Pancreas (tissue), 10 donors: ENCODE measurements at regions not wholly inside any gene's neighbourhood (a gene's known extent, or its start where the extent isn't known, plus 50 kb on each side); places are given as distances from the start of the nearest gene placed in this dataset.
A peak's percentile ranks its signal among the peaks of the same experiment; 100 is the strongest.

Experiments
- ATAC-seq, 4 donors: fragments of 200-7000 bp; cut with Tn5 transposase; one replicate each; pipeline versions ENCODE4 v1.8.0 to v1.9.1; 2020; ENCODE audit warnings: mild to moderate bottlenecking in 4 of 4, moderate library complexity in 4 of 4
- DNase-seq, 6 donors: peaks; one replicate each; pipeline ENCODE4 v3.0.0-alpha.2; 2020
- FAIRE-seq: peaks from 2 replicates; lab custom pipeline; 2012; peaks lifted over from hg19 to GRCh38; lab: Jason Lieb, UNC
- H3K27ac ChIP-seq, 4 donors: fragments of 200-600 bp; sonication (generic); 1 replicate in 3 of 4; 2 replicates in 1 of 4; pipeline versions ENCODE4 v1.5.0 to v1.8.0; 2020
- H3K27me3 ChIP-seq, 4 donors: fragments of 200-600 bp; one replicate each; pipeline ENCODE4 v1.8.0; 2021
- H3K36me3 ChIP-seq, 3 donors: fragments of 200-600 bp; sonication (generic) in 1 of 3; one replicate each; pipeline versions ENCODE4 v1.5.0 to v1.8.0; 2020 to 2021
- H3K4me1 ChIP-seq, 3 donors: fragments of 200-600 bp; one replicate each; pipeline ENCODE4 v1.8.0; 2021
- H3K4me3 ChIP-seq, 4 donors: fragments of 200-600 bp; sonication (generic) in 2 of 4; one replicate each; pipeline versions ENCODE4 v1.5.0 to v1.8.0; 2020 to 2021
- H3K9me3 ChIP-seq, 4 donors: fragments of 200-600 bp; one replicate each; pipeline ENCODE4 v1.8.0; 2021
- WGBS, 2 donors: extraction: QIAGEN DNeasy Blood & Tissue Kit; methylation state at CpG; one replicate each; pipeline ENCODE4 v1.1.7; 2013; 5-methylcytosine and 5-hydroxymethylcytosine counted together
- intact Hi-C, 3 donors: fragments of 100-400 bp; cut with DNase I; formaldehyde crosslinking; loops; one replicate each; pipeline versions ENCODE4 v1.11.1 to v1.14.2; 2022
- TF ChIP-seq, protein P1 (sequence below), 4 donors: fragments of 200-600 bp; sonication (generic) in 3 of 4; IDR thresholded peaks; one replicate each; pipeline versions ENCODE4 v1.5.0 to v1.8.0; 2021; ENCODE audit warnings: antibody characterized with exemption in 4 of 4
- donor health status: healthy with polysubstance abuse.
- donor health status: DM: no; HTN: no; CAD: no; lungs with moderate emphysema.
- donor health status: DM: no; HTN: no; CAD: no.
- donor health status: control.
- donor health status: control.
- donor health status: Bipolar disorder and iron deficiency.
- donor health status: DM: yes; HTN: yes; CAD: no.
- donor health status: DM: no; HTN: no; CAD: no.
- donor health status: DM: no; HTN: no; CAD: no.
- donor health status: DM: yes; HTN: yes; CAD: no.

DNA sequence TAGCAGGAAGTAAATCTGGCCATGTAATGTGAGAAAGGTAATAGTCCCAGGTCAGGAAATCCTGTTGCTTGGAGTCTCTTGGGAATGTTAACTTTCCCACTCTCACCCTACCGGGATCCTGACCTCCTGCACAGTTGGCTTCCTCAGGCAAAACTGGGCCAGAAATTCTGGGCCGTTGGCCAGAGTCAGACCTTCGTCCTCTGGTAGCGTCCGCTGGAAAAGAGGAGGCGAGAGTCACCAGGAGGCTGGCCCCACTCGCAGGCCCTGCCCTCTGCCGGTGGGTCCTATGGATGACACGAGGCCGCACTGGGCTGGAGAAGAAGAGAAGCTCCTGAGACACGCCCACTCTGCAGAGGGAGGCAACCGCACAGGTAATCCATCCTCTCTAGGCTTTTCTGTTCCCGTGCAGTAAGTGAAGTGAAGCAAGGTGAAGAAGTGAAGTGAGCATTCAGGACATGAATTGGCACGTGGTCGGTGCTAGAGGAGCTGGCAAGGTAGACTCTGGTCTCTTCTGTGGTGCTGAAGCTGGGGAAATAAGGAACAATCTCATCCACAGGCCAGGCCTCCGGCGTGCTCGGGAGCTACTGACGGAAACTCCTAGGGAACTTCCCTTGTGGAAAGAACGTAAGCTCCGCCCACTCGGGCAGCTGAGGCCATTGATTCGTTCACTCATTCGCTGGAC is 182.7 kb upstream of the GLI2 start:
- Histone ChIP-seq H3K36me3 (no peaks in the 10 kb centered on the region), H3K4me3 (peak overlapping the region in 1 of 4 donors; percentile 15), H3K9me3 (no peaks in the 10 kb centered on the region), H3K27ac (peak overlapping the region; percentile 58 to 77 (median 67)), H3K4me1 (peaks cover 18 to 26% (median 24%) of the 10 kb centered on the region in 3 donors), H3K27me3 (no peaks in the 10 kb centered on the region)
- FAIRE-seq (no peak), ATAC-seq (peak; percentile 92 to 98 (median 97)), DNase-seq (peak; percentile 89 to 97 (median 96))
- intact Hi-C loops = no loop called here
- WGBS, 2 donors = 4 to 7% methylated on average over 24 of the region's 24 CpGs
- TF ChIP-seq, protein P1, sequence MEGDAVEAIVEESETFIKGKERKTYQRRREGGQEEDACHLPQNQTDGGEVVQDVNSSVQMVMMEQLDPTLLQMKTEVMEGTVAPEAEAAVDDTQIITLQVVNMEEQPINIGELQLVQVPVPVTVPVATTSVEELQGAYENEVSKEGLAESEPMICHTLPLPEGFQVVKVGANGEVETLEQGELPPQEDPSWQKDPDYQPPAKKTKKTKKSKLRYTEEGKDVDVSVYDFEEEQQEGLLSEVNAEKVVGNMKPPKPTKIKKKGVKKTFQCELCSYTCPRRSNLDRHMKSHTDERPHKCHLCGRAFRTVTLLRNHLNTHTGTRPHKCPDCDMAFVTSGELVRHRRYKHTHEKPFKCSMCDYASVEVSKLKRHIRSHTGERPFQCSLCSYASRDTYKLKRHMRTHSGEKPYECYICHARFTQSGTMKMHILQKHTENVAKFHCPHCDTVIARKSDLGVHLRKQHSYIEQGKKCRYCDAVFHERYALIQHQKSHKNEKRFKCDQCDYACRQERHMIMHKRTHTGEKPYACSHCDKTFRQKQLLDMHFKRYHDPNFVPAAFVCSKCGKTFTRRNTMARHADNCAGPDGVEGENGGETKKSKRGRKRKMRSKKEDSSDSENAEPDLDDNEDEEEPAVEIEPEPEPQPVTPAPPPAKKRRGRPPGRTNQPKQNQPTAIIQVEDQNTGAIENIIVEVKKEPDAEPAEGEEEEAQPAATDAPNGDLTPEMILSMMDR (IDR thresholded peaks at IDR 0.05) = peak; percentile 71 to 84 (median 77)

DNA sequence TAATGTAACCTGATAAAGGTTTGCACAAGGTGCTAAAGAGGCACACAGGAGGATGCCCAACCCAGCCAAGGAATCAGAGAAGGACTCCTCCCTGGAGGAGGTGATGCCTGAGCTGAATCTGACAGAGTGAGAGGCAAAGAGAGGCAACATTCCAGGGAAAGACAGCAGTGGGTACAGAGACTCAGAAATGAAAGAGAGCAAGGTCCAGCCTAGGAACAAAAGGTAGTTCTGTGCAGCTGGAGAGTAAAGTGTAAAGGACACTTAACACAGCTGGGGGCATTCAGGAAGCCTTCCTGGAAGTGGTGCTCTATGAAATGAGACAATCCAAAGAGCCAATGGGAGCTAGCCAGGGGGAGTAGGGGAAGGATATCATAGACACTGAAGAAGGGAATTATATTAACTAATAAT is 181.0 kb upstream of the GLI2 start:
- Histone ChIP-seq H3K27me3 (no peaks in the 10 kb centered on the region), H3K4me3 (no peak overlapping the region), H3K27ac (no peak overlapping the region), H3K36me3 (no peaks in the 10 kb centered on the region), H3K4me1 (peaks cover 18 to 22% (median 20%) of the 10 kb centered on the region in 3 donors), H3K9me3 (no peaks in the 10 kb centered on the region)
- no peak for DNase-seq
- no peak for FAIRE-seq
- ATAC-seq = no peak
- TF ChIP-seq, protein P1 (IDR thresholded peaks at IDR 0.05) = no peak
- intact Hi-C loops = no loop called here

DNA sequence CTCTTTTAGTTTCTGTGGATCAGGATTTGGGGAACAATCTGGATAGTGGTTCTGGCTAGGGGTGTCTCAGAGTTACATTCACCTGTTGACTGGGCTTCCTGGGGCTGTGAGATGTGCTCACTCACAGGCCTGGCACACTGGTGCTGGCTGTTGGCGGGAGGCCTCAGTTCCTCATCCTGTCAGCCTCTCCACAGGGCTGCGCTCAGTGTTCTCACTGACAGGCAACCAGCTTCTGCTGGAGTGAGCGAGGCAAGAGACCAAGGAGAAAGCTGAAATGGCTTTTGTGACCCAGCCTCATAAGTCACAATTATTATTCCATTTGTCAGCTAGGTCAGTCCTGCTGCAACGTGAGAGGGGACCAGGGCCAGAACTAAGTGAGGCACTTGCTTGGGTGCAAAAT is 180.6 kb upstream of the GLI2 start:
- no peak for DNase-seq
- Histone ChIP-seq H3K4me1 (peaks cover 18 to 22% (median 20%) of the 10 kb centered on the region in 3 donors), H3K4me3 (no peak overlapping the region), H3K27ac (no peak overlapping the region), H3K36me3 (no peaks in the 10 kb centered on the region), H3K27me3 (no peaks in the 10 kb centered on the region), H3K9me3 (no peaks in the 10 kb centered on the region)
- WGBS, 2 donors = 80% methylated on average over 4 of the region's 4 CpGs
- TF ChIP-seq, protein P1 (IDR thresholded peaks at IDR 0.05) = no peak
- intact Hi-C loops = no loop called here
- FAIRE-seq = no peak
- no peak for ATAC-seq

- no peaks in the 10 kb centered on the region for H3K27me3 ChIP-seq
- ATAC-seq = no peak
- TF ChIP-seq, protein P1 (IDR thresholded peaks at IDR 0.05) = no peak
- no peak overlapping the region for H3K4me3 ChIP-seq
- WGBS, 2 donors = 25 to 39% methylated on average over 3 of the region's 3 CpGs
- H3K9me3 ChIP-seq = no peaks in the 10 kb centered on the region
- DNase-seq = no peak
- no peak for FAIRE-seq
- peaks cover 8 to 14% (median 11%) of the 10 kb centered on the region in 3 donors for H3K4me1 ChIP-seq
- H3K36me3 ChIP-seq = no peaks in the 10 kb centered on the region
- H3K27ac ChIP-seq = no peak overlapping the region
- intact Hi-C loops = no loop called here
Observed at GRCh38 chr2:120556911-120557310, 178.8 kb upstream of the GLI2 start.

GRCh38 chr2:120558847-120559246 is 176.8 kb upstream of the GLI2 start:
- intact Hi-C loops = no loop called here
- 57 to 66% methylated on average over 3 of the region's 3 CpGs for WGBS, 2 donors
- no peaks in the 10 kb centered on the region for H3K9me3 ChIP-seq
- H3K27ac ChIP-seq = no peak overlapping the region
- DNase-seq (no peak), FAIRE-seq (no peak), ATAC-seq (no peak)
- H3K36me3 ChIP-seq = no peaks in the 10 kb centered on the region
- H3K4me1 ChIP-seq = no peaks in the 10 kb centered on the region
- no peak overlapping the region for H3K4me3 ChIP-seq
- no peaks in the 10 kb centered on the region for H3K27me3 ChIP-seq
- TF ChIP-seq, protein P1 (IDR thresholded peaks at IDR 0.05) = no peak
